ENCODE measurements at regions not wholly inside any gene's neighbourhood (a gene's known extent, or its start where the extent isn't known, plus 50 kb on each side); places are given as distances from the start of the nearest gene placed in this dataset.

DNA sequence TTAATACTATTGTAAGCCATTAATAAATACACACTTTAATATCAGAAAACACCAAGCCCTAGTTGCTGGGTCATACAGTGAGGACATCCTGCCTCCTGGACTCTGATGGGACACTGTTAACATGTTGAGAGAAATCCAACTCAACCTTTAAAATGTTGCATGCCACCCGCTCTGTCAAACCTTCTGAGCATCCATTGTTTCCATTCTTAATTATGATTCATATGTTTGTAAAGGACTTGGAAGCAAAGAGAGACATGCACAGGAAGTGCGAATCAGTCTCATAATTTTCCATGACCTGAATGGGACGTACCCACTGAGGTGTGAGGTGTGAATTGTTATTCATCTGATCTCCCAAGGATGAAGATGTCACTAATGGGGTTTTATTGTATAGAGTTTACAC, 186.4 kb downstream of the CAAP1 start:
- Histone ChIP-seq H2BK20ac (ENCODE audit: low read length) (no peak overlapping the region), H3K9me3 (ENCODE audit: insufficient read depth in 2 of 2, low read depth in 1 of 2, low read length in 1 of 2) (no peaks in the 10 kb centered on the region), H2BK15ac (ENCODE audit: low read length) (no peak overlapping the region), H3K23ac (ENCODE audit: insufficient read length) (no peak overlapping the region), H2BK120ac (replicated peaks; ENCODE audit: low read depth, low read length) (no peak overlapping the region), H2AFZ (ENCODE audit: low read length) (no peak overlapping the region), H3K4me2 (ENCODE audit: insufficient read depth in 1 of 2, low read depth in 2 of 2, low read length in 2 of 2) (no peak overlapping the region), H4K20me1 (replicated peaks in 1 of 2; ENCODE audit: control insufficient read depth in 1 of 2, insufficient read depth in 2 of 2, low read length in 2 of 2) (no peaks in the 10 kb centered on the region), H3K9ac (replicated peaks in 1 of 4; ENCODE audit: extremely low read depth in 1 of 4, low read depth in 3 of 4, low read length in 3 of 4) (no peak overlapping the region), H4K91ac (replicated peaks; ENCODE audit: insufficient read length, low read length) (no peak overlapping the region), H3K18ac (ENCODE audit: extremely low read depth, low read length) (no peak overlapping the region), H3K79me2 (ENCODE audit: control insufficient read depth in 1 of 2, insufficient read depth in 2 of 2, low read length in 2 of 2) (no peaks in the 10 kb centered on the region), H3K4me1 (replicated peaks in 1 of 4; ENCODE audit: control insufficient read depth in 3 of 4, insufficient read depth in 4 of 4, low read length in 3 of 4) (no peaks in the 10 kb centered on the region), H2AK5ac (ENCODE audit: low read depth, low read length) (no peak overlapping the region), H3K27ac (ENCODE audit: low read depth, low read length) (no peak overlapping the region), H3K14ac (ENCODE audit: insufficient read length) (no peak overlapping the region), H3K27me3 (replicated peaks in 1 of 4; ENCODE audit: control insufficient read depth in 3 of 4, extremely low read depth in 1 of 4, insufficient read depth in 3 of 4, low read length in 3 of 4) (no peaks in the 10 kb centered on the region), H3K23me2 (ENCODE audit: low read depth, low read length) (peaks cover 3% of the 10 kb centered on the region; the same call in 1 of the 2 replicates), H3K4ac (replicated peaks; ENCODE audit: insufficient read length, low read depth, low read length) (no peak overlapping the region), H4K8ac (ENCODE audit: extremely low read depth, insufficient read depth, low read length) (no peak overlapping the region), H3K56ac (replicated peaks; ENCODE audit: insufficient read length, low read depth, low read length) (no peak overlapping the region), H4K5ac (ENCODE audit: insufficient read length, low read depth, low read length) (no peak overlapping the region), H3K79me1 (ENCODE audit: low read depth, low read length) (no peaks in the 10 kb centered on the region), H2BK12ac (ENCODE audit: low read depth, low read length) (no peak overlapping the region), H3K36me3 (ENCODE audit: control insufficient read depth in 2 of 4, insufficient read depth in 4 of 4, low read length in 3 of 4) (no peaks in the 10 kb centered on the region), H2BK5ac (ENCODE audit: low read depth, low read length) (no peak overlapping the region), H3K4me3 (ENCODE audit: extremely low read depth in 1 of 4, insufficient read depth in 2 of 4, low read depth in 3 of 4, low read length in 4 of 4) (no peak overlapping the region)
- WGBS, 2 experiments (ENCODE audit: extremely low coverage in 1 of 2, insufficient coverage in 1 of 2, insufficient read length in 1 of 2, insufficient replicate concordance in 2 of 2, low coverage in 1 of 2, low lambda C conversion rate in 2 of 2, missing lambda C conversion rate in 1 of 2), result 89% methylated on average over 3 of the region's 3 CpGs; no CpG with 5 or more reads in 1 of the 2 experiments
- FAIRE-seq (no peak), DNase-seq (ENCODE audit: low read depth in 1 of 2, low spot score in 2 of 2) (no peak)
- POLR2A ChIA-PET (ENCODE audit: partially characterized antibody), result no interaction called here
- CTCF ChIA-PET (ENCODE audit: partially characterized antibody), result no interaction called here
- no peak for TF ChIP-seq TAF1 (IDR thresholded peaks at IDR 0.05; ENCODE audit: low read depth, low read length)
